DMS153 treated with DMSO at 0.1 percent for 48 hours (cell line): ENCODE measurements at regions not wholly inside any gene's neighbourhood (a gene's known extent, or its start where the extent isn't known, plus 50 kb on each side); places are given as distances from the start of the nearest gene placed in this dataset.

Source experiments
- DNase-seq: peaks from one replicate; lab custom pipeline; 2025; ENCODE audit not compliant: unreplicated experiment; lab: John Stamatoyannopoulos, UW

- DNase-seq: no peak
These were observed 217.3 kb upstream of the PREP start for GRCh38 chr6:105619971-105620741.

- DNase-seq: no peak
These were observed 215.4 kb upstream of the PREP start for GRCh38 chr6:105618247-105618646.

- no peak for DNase-seq
These were observed 213.6 kb upstream of the PREP start for GRCh38 chr6:105616521-105616920.

GRCh38 chr6:105611606-105612005, 208.7 kb upstream of the PREP start:
- DNase-seq: no peak

GRCh38 chr6:105609375-105609991, 206.6 kb upstream of the PREP start:
- no peak for DNase-seq

- no peak for DNase-seq
These were observed 206.0 kb upstream of the PREP start for GRCh38 chr6:105608711-105609374.

- DNase-seq: no peak
These were observed 205.0 kb upstream of the PREP start for GRCh38 chr6:105607636-105608621.

GRCh38 chr6:105606831-105607463, 204.1 kb upstream of the PREP start:
- no peak for DNase-seq

- no peak for DNase-seq
These were observed 201.7 kb upstream of the PREP start for GRCh38 chr6:105604587-105604884.

- DNase-seq: no peak
These were observed 201.1 kb upstream of the PREP start for GRCh38 chr6:105603788-105604586.

- DNase-seq: no peak
These were observed 198.8 kb upstream of the PREP start for GRCh38 chr6:105601541-105602236.

GRCh38 chr6:105600336-105601260, 197.7 kb upstream of the PREP start:
- no peak for DNase-seq

- DNase-seq: no peak
These were observed 195.4 kb upstream of the PREP start for GRCh38 chr6:105598264-105598663.

GRCh38 chr6:105596284-105596755, 193.4 kb upstream of the PREP start:
- DNase-seq: no peak

- DNase-seq: no peak
These were observed 192.9 kb upstream of the PREP start for GRCh38 chr6:105595829-105596228.

- DNase-seq: no peak
These were observed 191.9 kb upstream of the PREP start for GRCh38 chr6:105594821-105595220.

- no peak for DNase-seq
These were observed 191.2 kb upstream of the PREP start for GRCh38 chr6:105593805-105594671.
